GM10248 (cell line): ENCODE measurements at regions not wholly inside any gene's neighbourhood (a gene's known extent, or its start where the extent isn't known, plus 50 kb on each side); places are given as distances from the start of the nearest gene placed in this dataset.

Experiments
- CTCF ChIA-PET: fragments of 300-600 bp; sonication (Branson Sonifier 250); formaldehyde crosslinking; extraction: SDS; loops from one replicate; lab custom pipeline; 2021; ENCODE audit warnings: antibody characterized with exemption; lab: Yijun Ruan, JAX
- POLR2A ChIA-PET: fragments of 350-650 bp; sonication (Branson Sonifier 250); formaldehyde crosslinking; extraction: SDS; loops from one replicate; lab custom pipeline; 2020; ENCODE audit warnings: antibody characterized with exemption; lab: Yijun Ruan, JAX
- DNase-seq: peaks from one replicate; pipeline ENCODE4 v3.0.0; 2012; ENCODE audit errors: extremely low spot score
- TF ChIP-seq, protein P1 (sequence below): IDR thresholded peaks from 2 replicates; pipeline ENCODE4 v1.5.1; 2012; ENCODE audit warnings: mild to moderate bottlenecking, low read depth; ENCODE audit errors: extremely low read depth, missing control alignments, control extremely low read depth

DNA sequence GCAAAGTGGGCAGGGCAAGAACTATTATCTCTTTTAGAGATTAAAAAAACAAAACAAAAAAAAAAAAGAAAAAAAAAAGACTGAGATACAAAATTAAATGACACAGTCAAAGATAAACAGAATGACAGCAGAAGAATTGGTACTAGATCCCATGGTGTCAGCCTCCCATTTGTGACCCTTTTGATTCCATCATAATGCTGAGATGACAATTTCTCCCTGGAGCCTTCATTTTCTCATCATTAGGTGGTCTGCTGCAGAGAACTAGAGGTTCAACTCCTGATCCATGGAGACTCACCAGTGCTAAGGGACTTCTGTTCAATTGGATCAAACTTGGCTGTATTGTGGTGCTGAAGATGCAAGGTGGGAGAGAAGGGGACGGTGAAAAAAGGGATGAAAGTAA is 123.5 kb upstream of the SPDL1 start:
- CTCF ChIA-PET, result no interaction called here
- POLR2A ChIA-PET, result no interaction called here
- DNase-seq, result no peak
- TF ChIP-seq, protein P1, sequence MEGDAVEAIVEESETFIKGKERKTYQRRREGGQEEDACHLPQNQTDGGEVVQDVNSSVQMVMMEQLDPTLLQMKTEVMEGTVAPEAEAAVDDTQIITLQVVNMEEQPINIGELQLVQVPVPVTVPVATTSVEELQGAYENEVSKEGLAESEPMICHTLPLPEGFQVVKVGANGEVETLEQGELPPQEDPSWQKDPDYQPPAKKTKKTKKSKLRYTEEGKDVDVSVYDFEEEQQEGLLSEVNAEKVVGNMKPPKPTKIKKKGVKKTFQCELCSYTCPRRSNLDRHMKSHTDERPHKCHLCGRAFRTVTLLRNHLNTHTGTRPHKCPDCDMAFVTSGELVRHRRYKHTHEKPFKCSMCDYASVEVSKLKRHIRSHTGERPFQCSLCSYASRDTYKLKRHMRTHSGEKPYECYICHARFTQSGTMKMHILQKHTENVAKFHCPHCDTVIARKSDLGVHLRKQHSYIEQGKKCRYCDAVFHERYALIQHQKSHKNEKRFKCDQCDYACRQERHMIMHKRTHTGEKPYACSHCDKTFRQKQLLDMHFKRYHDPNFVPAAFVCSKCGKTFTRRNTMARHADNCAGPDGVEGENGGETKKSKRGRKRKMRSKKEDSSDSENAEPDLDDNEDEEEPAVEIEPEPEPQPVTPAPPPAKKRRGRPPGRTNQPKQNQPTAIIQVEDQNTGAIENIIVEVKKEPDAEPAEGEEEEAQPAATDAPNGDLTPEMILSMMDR, result no peak

DNA sequence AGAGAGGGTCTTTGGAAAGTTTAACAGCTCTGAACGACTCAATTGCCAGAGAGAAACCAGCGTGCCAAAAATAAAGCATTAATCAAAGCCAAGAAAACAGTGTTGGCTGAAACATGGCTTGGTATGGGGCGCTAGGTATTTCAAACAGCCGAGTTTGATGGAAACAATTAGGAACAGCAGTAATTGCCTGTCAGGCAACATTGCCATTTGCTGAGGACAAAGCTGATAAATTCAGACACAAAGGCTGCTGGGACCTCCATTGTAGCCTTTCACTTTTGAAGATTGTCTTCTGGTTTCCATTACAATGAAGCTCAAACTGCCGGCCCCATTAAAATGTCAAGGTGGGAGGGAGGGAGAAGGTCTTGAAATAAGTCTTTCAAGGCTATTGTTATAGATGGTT is 125.4 kb upstream of the SPDL1 start:
- CTCF ChIA-PET, result no interaction called here
- POLR2A ChIA-PET, result no interaction called here
- TF ChIP-seq, protein P1, result no peak
- DNase-seq, result no peak

DNA sequence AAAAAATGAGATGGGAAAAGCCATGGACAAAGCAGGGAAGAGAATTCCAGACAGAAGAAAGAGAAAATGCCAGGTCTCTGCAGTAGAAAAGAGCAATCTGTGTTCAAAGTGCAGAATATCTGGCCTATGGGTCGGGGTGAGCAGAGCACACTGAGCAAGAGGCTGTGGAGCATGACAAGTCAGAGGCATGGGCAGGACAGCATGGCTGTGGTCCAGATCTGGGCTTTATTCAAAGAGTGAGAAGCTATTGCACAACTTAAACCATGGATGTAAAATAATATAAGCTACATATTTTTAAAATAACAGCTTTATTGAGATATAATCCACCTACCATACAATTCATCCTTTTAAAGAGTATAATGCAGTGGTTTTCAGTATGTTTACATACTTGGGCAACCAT is 133.1 kb upstream of the SPDL1 start:
- POLR2A ChIA-PET, result no interaction called here
- CTCF ChIA-PET, result no interaction called here
- DNase-seq, result no peak
- TF ChIP-seq, protein P1, result no peak

DNA sequence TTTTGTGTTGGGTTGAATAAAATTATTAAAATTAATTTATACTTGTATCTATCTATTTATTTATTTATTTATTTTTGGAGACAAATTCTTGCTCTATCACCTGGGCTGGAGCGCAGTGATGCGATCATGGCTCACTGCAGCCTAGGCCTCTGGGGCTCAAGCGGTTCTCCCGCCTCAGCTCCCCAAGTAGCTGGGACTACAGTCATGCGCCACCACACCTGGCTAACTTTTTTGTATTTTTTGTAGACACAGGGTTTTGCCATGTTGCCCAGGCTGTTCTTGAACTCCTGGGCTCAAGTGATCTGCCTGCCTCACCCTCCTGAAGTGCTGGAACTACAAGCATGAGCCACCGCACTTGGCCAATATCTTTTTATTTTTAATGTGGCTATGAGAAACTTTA is 134.7 kb upstream of the SPDL1 start:
- TF ChIP-seq, protein P1, result no peak
- ChIA-PET CTCF (no interaction called here), POLR2A (no interaction called here)
- no peak for DNase-seq

DNA sequence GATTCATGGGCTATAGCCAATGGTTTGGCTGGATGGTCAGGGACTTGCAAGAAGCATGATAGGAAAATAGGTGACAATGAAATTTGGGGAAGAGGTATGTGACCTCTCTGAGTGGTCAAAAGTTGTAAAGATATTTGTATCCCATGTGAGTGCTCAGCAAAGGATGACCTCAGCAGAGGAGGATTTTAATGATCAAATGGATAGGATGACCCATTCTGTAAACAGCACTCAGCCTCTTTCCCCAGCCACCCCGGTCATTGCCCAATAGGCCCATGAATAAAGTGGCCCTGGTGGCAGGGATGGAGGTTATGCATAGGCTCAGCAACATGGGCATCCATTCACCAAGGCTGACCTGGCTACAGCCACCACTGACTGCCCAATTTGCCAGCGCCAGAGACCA is 138.4 kb upstream of the SPDL1 start:
- CTCF ChIA-PET, result interaction anchor here (2.3 kb wide), 1 partner anchor 11 kb away, joined by 4 read pairs; no protein-coding TSS in a partner anchor
- POLR2A ChIA-PET, result no interaction called here
- no peak for DNase-seq
- TF ChIP-seq, protein P1, result no peak

DNA sequence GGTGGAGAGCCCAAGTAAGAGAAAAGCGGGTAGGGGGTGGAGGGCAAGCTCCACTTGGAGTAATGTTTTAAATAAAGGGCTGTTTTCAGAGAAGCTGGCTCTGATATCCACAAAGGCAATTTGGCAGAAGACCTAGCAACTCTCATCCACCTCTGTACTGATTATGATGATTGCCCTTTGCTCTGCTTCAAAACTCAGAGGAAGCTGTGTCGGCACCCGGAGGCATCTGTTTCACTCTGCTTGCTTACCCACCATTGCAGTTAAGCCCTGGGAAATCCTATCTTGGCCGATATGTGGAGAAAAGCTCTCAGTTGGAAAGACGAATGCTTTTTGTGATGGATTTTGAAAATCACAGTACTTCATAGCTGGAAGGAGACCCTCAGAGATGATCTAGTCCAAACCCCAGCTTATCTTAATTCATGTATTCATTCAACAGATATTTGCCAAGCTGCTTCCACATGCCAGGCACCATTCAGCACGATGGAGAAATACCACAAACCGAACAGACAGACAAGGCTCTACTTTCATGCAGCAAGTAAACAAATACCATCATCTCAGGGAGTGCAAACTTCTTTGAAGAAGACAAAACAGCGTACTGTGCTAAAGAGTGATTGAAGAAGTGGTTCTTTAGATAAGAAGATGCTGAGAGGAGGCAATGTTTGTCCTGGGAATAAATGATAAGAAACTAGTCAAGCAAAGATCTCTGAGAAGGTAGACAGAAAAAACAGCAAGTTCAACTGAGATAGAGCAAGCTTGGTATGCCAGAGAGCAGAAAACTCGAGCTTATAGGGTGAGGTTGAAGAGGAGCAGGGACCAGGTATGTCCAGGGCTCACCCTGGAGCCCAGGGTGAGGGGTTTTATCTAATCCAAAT is 140.4 kb upstream of the SPDL1 start:
- POLR2A ChIA-PET, result no interaction called here
- TF ChIP-seq, protein P1, result no peak
- no peak for DNase-seq
- CTCF ChIA-PET, result interaction anchor here (0.9 kb wide), 1 partner anchor 27 kb away, joined by 3 read pairs; no protein-coding TSS in a partner anchor
